Naive thymus-derived CD4-positive, alpha-beta T cell (primary cell): ENCODE measurements at regions not wholly inside any gene's neighbourhood (a gene's known extent, or its start where the extent isn't known, plus 50 kb on each side); places are given as distances from the start of the nearest gene placed in this dataset.
A peak's percentile ranks its signal among the peaks of the same experiment; 100 is the strongest.
"Not testable (repeated sequence)": the region's sequence is repeated elsewhere in the genome, so short reads cannot be mapped to it uniquely, and the experiment has no call there.

Source experiments
- ATAC-seq: fragments of 150-1000 bp; cut with Tn5 transposase; 2 replicates; pipeline ENCODE4 v1.10.0; 2021; ENCODE audit warnings: mild to moderate bottlenecking, moderate library complexity
- CTCF ChIA-PET: fragments of 350-600 bp; sonication (Branson Sonifier 250); formaldehyde crosslinking; loops from one replicate; lab custom pipeline; 2021; ENCODE audit warnings: antibody characterized with exemption; lab: Charles Lee
- POLR2A ChIA-PET: fragments of 350-600 bp; sonication (Branson Sonifier 250); formaldehyde crosslinking; loops from one replicate; lab custom pipeline; 2021; ENCODE audit warnings: antibody characterized with exemption, inconsistent platforms; lab: Charles Lee
- DNase-seq, 9 donors: peaks; one replicate each; pipeline versions ENCODE4 v3.0.0 to v3.0.0-alpha.2; 2020 to 2022; ENCODE audit warnings: mixed read lengths in 1 of 9
- H3K27ac ChIP-seq: one replicate; pipeline ENCODE4 v1.7.0; 2013; ENCODE audit warnings: mild to moderate bottlenecking, low read depth, low read length, moderate library complexity
- H3K27me3 ChIP-seq, 2 donors: one replicate each; pipeline ENCODE4 v1.7.0; 2013; ENCODE audit warnings: low read length in 2 of 2, mild to moderate bottlenecking in 2 of 2, moderate library complexity in 2 of 2; ENCODE audit not compliant: control insufficient read depth in 2 of 2, insufficient read depth in 2 of 2
- H3K36me3 ChIP-seq, 3 experiments: 1 replicate in 2 of 3; 2 replicates in 1 of 3; pipeline ENCODE4 v1.7.0; 2013; ENCODE audit warnings: low read length in 3 of 3, mild to moderate bottlenecking in 3 of 3, moderate library complexity in 1 of 3; ENCODE audit not compliant: insufficient read depth in 3 of 3, control insufficient read depth in 2 of 3
- H3K4me1 ChIP-seq, 2 donors: one replicate each; pipeline ENCODE4 v1.7.0; 2013; ENCODE audit warnings: low read length in 2 of 2, mild to moderate bottlenecking in 2 of 2, moderate library complexity in 1 of 2; ENCODE audit not compliant: control insufficient read depth in 2 of 2, insufficient read depth in 2 of 2
- H3K4me3 ChIP-seq: 2 replicates; pipeline ENCODE4 v1.7.0; 2013; ENCODE audit warnings: mild to moderate bottlenecking, low read length
- H3K9me3 ChIP-seq, 3 experiments: 1 replicate in 2 of 3; 2 replicates in 1 of 3; pipeline ENCODE4 v1.7.0; 2013; ENCODE audit warnings: low read length in 3 of 3; ENCODE audit not compliant: control insufficient read depth in 2 of 3
- H3K27ac Mint-ChIP-seq, 9 donors: one replicate each; pipeline ENCODE4 v1.8.0; 2020 to 2022; ENCODE audit warnings: mixed read lengths in 9 of 9, mild to moderate bottlenecking in 8 of 9, moderate library complexity in 5 of 9, inconsistent platforms in 2 of 9
- H3K27me3 Mint-ChIP-seq, 5 donors: one replicate each; pipeline ENCODE4 v1.8.0; 2021 to 2022; ENCODE audit warnings: mixed read lengths in 5 of 5, mild to moderate bottlenecking in 1 of 5
- H3K36me3 Mint-ChIP-seq, 5 donors: one replicate each; pipeline ENCODE4 v1.8.0; 2020 to 2022; ENCODE audit warnings: mixed read lengths in 5 of 5, mild to moderate bottlenecking in 3 of 5, inconsistent platforms in 1 of 5
- H3K4me1 Mint-ChIP-seq, 7 donors: one replicate each; pipeline ENCODE4 v1.8.0; 2020 to 2022; ENCODE audit warnings: mixed read lengths in 7 of 7, mild to moderate bottlenecking in 3 of 7, inconsistent platforms in 1 of 7
- H3K4me3 Mint-ChIP-seq, 10 donors: one replicate each; pipeline ENCODE4 v1.8.0; 2020 to 2022; ENCODE audit warnings: mild to moderate bottlenecking in 10 of 10, mixed read lengths in 10 of 10, moderate library complexity in 6 of 10, inconsistent platforms in 2 of 10
- H3K9me3 Mint-ChIP-seq, 11 donors: one replicate each; pipeline ENCODE4 v1.8.0; 2020 to 2022; ENCODE audit warnings: mixed read lengths in 11 of 11, mild to moderate bottlenecking in 4 of 11, inconsistent platforms in 1 of 11, moderate library complexity in 1 of 11
- intact Hi-C, 2 donors: fragments of 100-400 bp; cut with micrococcal nuclease; formaldehyde crosslinking; loops; one replicate each; pipeline ENCODE4 v1.15.1; 2023

GRCh38 chr14:44453433-44454171, 53.5 kb downstream of the FSCB start:
- H3K9me3 Mint-ChIP-seq = peaks cover 5 to 51% (median 20%) of the 10 kb centered on the region in 11 donors
- DNase-seq = no peak
- H3K27ac ChIP-seq = no peak overlapping the region
- H3K4me3 ChIP-seq = no peak overlapping the region
- H3K4me3 Mint-ChIP-seq = no peak overlapping the region
- intact Hi-C loops = no loop called here
- no peaks in the 10 kb centered on the region for H3K36me3 ChIP-seq
- no peak for ATAC-seq
- H3K27me3 Mint-ChIP-seq = no peaks in the 10 kb centered on the region
- no peak overlapping the region for H3K27ac Mint-ChIP-seq
- no peaks in the 10 kb centered on the region for H3K4me1 Mint-ChIP-seq
- ChIA-PET POLR2A (no interaction called here), CTCF (no interaction called here)
- H3K4me1 ChIP-seq = no peaks in the 10 kb centered on the region
- peaks cover 0 to 9% (median 0%) of the 10 kb centered on the region in 3 experiments for H3K9me3 ChIP-seq
- peaks cover 0 to 10% (median 0%) of the 10 kb centered on the region in 5 donors for H3K36me3 Mint-ChIP-seq
- no peaks in the 10 kb centered on the region for H3K27me3 ChIP-seq

GRCh38 chr14:44450232-44450631, 56.9 kb downstream of the FSCB start:
- H3K4me3 Mint-ChIP-seq = peak overlapping the region in 1 of 10 donors; percentile 10
- H3K9me3 ChIP-seq, POLR2A ChIA-PET, H3K4me3 ChIP-seq, ATAC-seq, intact Hi-C loops, H3K4me1 ChIP-seq, H3K36me3 ChIP-seq, H3K27me3 Mint-ChIP-seq, H3K27ac ChIP-seq, DNase-seq, H3K27me3 ChIP-seq, H3K27ac Mint-ChIP-seq, H3K36me3 Mint-ChIP-seq, H3K4me1 Mint-ChIP-seq, CTCF ChIA-PET: not testable (repeated sequence)
- peaks cover 4 to 25% (median 12%) of the 10 kb centered on the region in 11 donors for H3K9me3 Mint-ChIP-seq

GRCh38 chr14:44449680-44450079, 57.4 kb downstream of the FSCB start:
- Mint-ChIP-seq H3K9me3 (peaks cover 4 to 19% (median 11%) of the 10 kb centered on the region in 11 donors), H3K27me3 (no peaks in the 10 kb centered on the region), H3K27ac (no peak overlapping the region), H3K36me3 (peaks cover 0 to 5% (median 0%) of the 10 kb centered on the region in 5 donors), H3K4me3 (no peak overlapping the region), H3K4me1 (no peaks in the 10 kb centered on the region)
- ChIA-PET POLR2A (no interaction called here), CTCF (no interaction called here)
- no peak overlapping the region for H3K4me3 ChIP-seq
- H3K4me1 ChIP-seq = no peaks in the 10 kb centered on the region
- no peaks in the 10 kb centered on the region for H3K36me3 ChIP-seq
- no peaks in the 10 kb centered on the region for H3K27me3 ChIP-seq
- DNase-seq (no peak), ATAC-seq (no peak)
- H3K9me3 ChIP-seq = peaks cover 0 to 4% (median 0%) of the 10 kb centered on the region in 3 experiments
- intact Hi-C loops = no loop called here
- no peak overlapping the region for H3K27ac ChIP-seq

- DNase-seq (no peak), ATAC-seq (peak; percentile 18)
- Histone ChIP-seq H3K36me3 (no peaks in the 10 kb centered on the region), H3K9me3 (peaks cover 0 to 4% (median 0%) of the 10 kb centered on the region in 3 experiments), H3K27ac (no peak overlapping the region), H3K4me1 (no peaks in the 10 kb centered on the region), H3K27me3 (no peaks in the 10 kb centered on the region), H3K4me3 (no peak overlapping the region)
- H3K4me1 Mint-ChIP-seq = no peaks in the 10 kb centered on the region
- no peak overlapping the region for H3K27ac Mint-ChIP-seq
- H3K4me3 Mint-ChIP-seq = no peak overlapping the region
- peaks cover 0 to 5% (median 0%) of the 10 kb centered on the region in 5 donors for H3K36me3 Mint-ChIP-seq
- ChIA-PET POLR2A (no interaction called here), CTCF (no interaction called here)
- intact Hi-C loops = no loop called here
- peaks cover 4 to 19% (median 11%) of the 10 kb centered on the region in 11 donors for H3K9me3 Mint-ChIP-seq
- no peaks in the 10 kb centered on the region for H3K27me3 Mint-ChIP-seq
Measured at GRCh38 chr14:44448951-44449358, 58.1 kb downstream of the FSCB start.

- Histone ChIP-seq H3K27ac (no peak overlapping the region), H3K9me3 (no peaks in the 10 kb centered on the region), H3K4me1 (no peaks in the 10 kb centered on the region), H3K4me3 (no peak overlapping the region), H3K36me3 (no peaks in the 10 kb centered on the region), H3K27me3 (no peaks in the 10 kb centered on the region)
- intact Hi-C loops = no loop called here
- no peak for ATAC-seq
- no peak for DNase-seq
- Mint-ChIP-seq H3K27ac (no peak overlapping the region), H3K4me1 (no peaks in the 10 kb centered on the region), H3K9me3 (peaks cover 0 to 19% (median 10%) of the 10 kb centered on the region in 11 donors), H3K36me3 (no peaks in the 10 kb centered on the region), H3K4me3 (no peak overlapping the region), H3K27me3 (no peaks in the 10 kb centered on the region)
- CTCF ChIA-PET = no interaction called here
- POLR2A ChIA-PET = no interaction called here
Measured at GRCh38 chr14:44446965-44447364, 60.1 kb downstream of the FSCB start.

GRCh38 chr14:44444454-44444853, 62.6 kb downstream of the FSCB start:
- Histone ChIP-seq H3K36me3 (no peaks in the 10 kb centered on the region), H3K27ac (no peak overlapping the region), H3K4me1 (no peaks in the 10 kb centered on the region), H3K4me3 (no peak overlapping the region), H3K9me3 (no peaks in the 10 kb centered on the region), H3K27me3 (no peaks in the 10 kb centered on the region)
- intact Hi-C loops = no loop called here
- no peak overlapping the region for H3K27ac Mint-ChIP-seq
- peaks cover 1 to 13% (median 5%) of the 10 kb centered on the region in 11 donors for H3K9me3 Mint-ChIP-seq
- H3K4me1 Mint-ChIP-seq = no peaks in the 10 kb centered on the region
- no peak for ATAC-seq
- POLR2A ChIA-PET = no interaction called here
- DNase-seq = no peak
- CTCF ChIA-PET = no interaction called here
- no peak overlapping the region for H3K4me3 Mint-ChIP-seq
- no peaks in the 10 kb centered on the region for H3K36me3 Mint-ChIP-seq
- H3K27me3 Mint-ChIP-seq = no peaks in the 10 kb centered on the region

GRCh38 chr14:44438936-44439335, 68.1 kb downstream of the FSCB start:
- ATAC-seq (no peak), DNase-seq (no peak)
- no peak overlapping the region for H3K27ac ChIP-seq
- Mint-ChIP-seq H3K4me1 (no peaks in the 10 kb centered on the region), H3K9me3 (peaks cover 0 to 23% (median 2%) of the 10 kb centered on the region in 11 donors), H3K4me3 (no peak overlapping the region), H3K27ac (no peak overlapping the region), H3K27me3 (no peaks in the 10 kb centered on the region), H3K36me3 (no peaks in the 10 kb centered on the region)
- no peaks in the 10 kb centered on the region for H3K27me3 ChIP-seq
- CTCF ChIA-PET = no interaction called here
- POLR2A ChIA-PET = no interaction called here
- no peak overlapping the region for H3K4me3 ChIP-seq
- no peaks in the 10 kb centered on the region for H3K4me1 ChIP-seq
- H3K36me3 ChIP-seq = no peaks in the 10 kb centered on the region
- intact Hi-C loops = no loop called here
- H3K9me3 ChIP-seq = no peaks in the 10 kb centered on the region
